NCI-H82 treated with DMSO at 0.1 percent for 48 hours (cell line): ENCODE measurements at regions not wholly inside any gene's neighbourhood (a gene's known extent, or its start where the extent isn't known, plus 50 kb on each side); places are given as distances from the start of the nearest gene placed in this dataset.
A peak's percentile ranks its signal among the peaks of the same experiment; 100 is the strongest.
"Not testable (repeated sequence)": the region's sequence is repeated elsewhere in the genome, so short reads cannot be mapped to it uniquely, and the experiment has no call there.

ENCODE experiments used
- DNase-seq: peaks from one replicate; lab custom pipeline; 2025; ENCODE audit not compliant: unreplicated experiment; lab: John Stamatoyannopoulos, UW

- no peak for DNase-seq
Observed at GRCh38 chr2:156769802-156770201, 333.6 kb downstream of the GPD2 start.

- no peak for DNase-seq
Observed at GRCh38 chr2:156778916-156779315, 342.7 kb downstream of the GPD2 start.

- DNase-seq: no peak
Observed at GRCh38 chr2:156779416-156780120, 343.4 kb downstream of the GPD2 start.

GRCh38 chr2:156781677-156782076 is 345.5 kb downstream of the GPD2 start:
- not testable (repeated sequence) for DNase-seq

- DNase-seq: peak; percentile 96
Observed at GRCh38 chr2:156784020-156784701, 348.0 kb downstream of the GPD2 start.

- DNase-seq: no peak
Observed at GRCh38 chr2:156787517-156787916, 351.3 kb downstream of the GPD2 start.

GRCh38 chr2:156790343-156791037 is 354.3 kb downstream of the GPD2 start:
- no peak for DNase-seq

- no peak for DNase-seq
Observed at GRCh38 chr2:156792242-156792840, 356.2 kb downstream of the GPD2 start.

GRCh38 chr2:156797832-156798231 is 361.7 kb downstream of the GPD2 start:
- DNase-seq: peak; percentile 95

- no peak for DNase-seq
Observed at GRCh38 chr2:156800065-156800653, 364.0 kb downstream of the GPD2 start.

- peak; percentile 89 for DNase-seq
Observed at GRCh38 chr2:156800781-156801361, 364.7 kb downstream of the GPD2 start.

- DNase-seq: peak; percentile 87
Observed at GRCh38 chr2:156803243-156803642, 367.1 kb downstream of the GPD2 start.

- no peak for DNase-seq
Observed at GRCh38 chr2:156803967-156804366, 367.8 kb downstream of the GPD2 start.

GRCh38 chr2:156810094-156810493 is 373.9 kb downstream of the GPD2 start:
- no peak for DNase-seq

- DNase-seq: no peak
Observed at GRCh38 chr2:156812496-156812895, 376.3 kb downstream of the GPD2 start.

- no peak for DNase-seq
Observed at GRCh38 chr2:156817430-156817829, 381.3 kb downstream of the GPD2 start.

- no peak for DNase-seq
Observed at GRCh38 chr2:156818221-156818620, 382.0 kb downstream of the GPD2 start.

GRCh38 chr2:156818944-156819343 is 382.8 kb downstream of the GPD2 start:
- no peak for DNase-seq

- no peak for DNase-seq
Observed at GRCh38 chr2:156826341-156826933, 390.3 kb downstream of the GPD2 start.

- no peak for DNase-seq
Observed at GRCh38 chr2:156834431-156834830, 398.3 kb downstream of the GPD2 start.
